ENCODE measurements at regions not wholly inside any gene's neighbourhood (a gene's known extent, or its start where the extent isn't known, plus 50 kb on each side); places are given as distances from the start of the nearest gene placed in this dataset.
"Not testable (repeated sequence)": the region's sequence is repeated elsewhere in the genome, so short reads cannot be mapped to it uniquely, and the experiment has no call there.

GRCh38 chr5:157997991-157998504, 139.1 kb upstream of the CLINT1 start:
- no peak for DNase-seq

GRCh38 chr5:157994906-157995519, 136.1 kb upstream of the CLINT1 start:
- DNase-seq: peak; percentile 63

- DNase-seq: no peak
Observed at GRCh38 chr5:157993986-157994691, 135.2 kb upstream of the CLINT1 start.

GRCh38 chr5:157993201-157993600, 134.3 kb upstream of the CLINT1 start:
- no peak for DNase-seq

- no peak for DNase-seq
Observed at GRCh38 chr5:157990583-157991181, 131.7 kb upstream of the CLINT1 start.

GRCh38 chr5:157989296-157989695, 130.4 kb upstream of the CLINT1 start:
- DNase-seq: no peak

DNA sequence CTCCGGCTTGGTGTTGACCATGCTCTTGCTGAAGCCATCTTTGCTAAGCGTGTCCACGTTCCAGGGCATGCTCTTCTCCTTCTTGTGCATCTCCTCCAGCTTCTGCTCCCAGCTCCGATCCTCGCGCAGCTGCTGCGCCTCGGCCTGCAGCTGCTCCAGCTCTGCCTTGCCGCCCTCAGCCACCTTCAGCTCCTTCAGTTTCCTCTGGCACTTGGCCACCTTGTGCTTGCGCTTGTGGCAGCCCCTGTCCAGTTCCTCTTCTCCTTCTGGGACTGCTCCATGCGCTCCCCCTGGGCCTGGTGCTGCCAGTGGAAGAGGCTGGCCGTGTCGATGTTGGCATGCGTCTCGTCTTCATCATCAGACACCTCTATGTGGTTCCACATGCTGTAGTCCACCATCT, 128.3 kb upstream of the CLINT1 start:
- no peak for DNase-seq

DNA sequence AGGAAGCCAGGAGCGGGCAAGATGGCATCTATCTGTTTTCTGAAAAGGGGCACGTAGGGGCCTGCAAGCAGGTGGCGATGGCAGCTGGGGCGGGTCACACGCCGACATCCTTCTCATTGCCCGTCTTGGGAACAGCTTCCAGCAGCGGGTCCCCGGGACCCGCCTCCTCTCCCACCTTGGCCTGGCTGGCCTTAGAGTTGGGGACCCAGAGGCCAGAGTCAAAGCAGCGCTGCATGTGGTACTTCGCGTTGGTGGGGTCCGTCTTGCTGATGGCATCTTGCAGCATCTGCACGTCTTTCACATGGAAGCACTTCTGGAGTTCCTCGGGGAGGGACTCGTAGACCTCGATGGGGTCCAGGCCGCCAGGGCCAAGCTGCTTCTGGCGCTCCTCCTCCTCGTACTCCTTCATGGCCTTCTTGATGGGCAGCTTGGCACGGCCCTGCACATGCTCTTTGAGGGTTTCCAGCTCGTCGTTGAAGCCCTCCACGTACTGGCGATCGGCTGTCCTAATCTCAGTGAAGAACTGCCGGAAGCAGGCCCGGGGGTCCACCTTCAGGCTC, 127.6 kb upstream of the CLINT1 start:
- no peak for DNase-seq

- no peak for DNase-seq
Observed at GRCh38 chr5:157984611-157985010, 125.7 kb upstream of the CLINT1 start.

- DNase-seq: no peak
Observed at GRCh38 chr5:157983906-157984551, 125.1 kb upstream of the CLINT1 start.

DNA sequence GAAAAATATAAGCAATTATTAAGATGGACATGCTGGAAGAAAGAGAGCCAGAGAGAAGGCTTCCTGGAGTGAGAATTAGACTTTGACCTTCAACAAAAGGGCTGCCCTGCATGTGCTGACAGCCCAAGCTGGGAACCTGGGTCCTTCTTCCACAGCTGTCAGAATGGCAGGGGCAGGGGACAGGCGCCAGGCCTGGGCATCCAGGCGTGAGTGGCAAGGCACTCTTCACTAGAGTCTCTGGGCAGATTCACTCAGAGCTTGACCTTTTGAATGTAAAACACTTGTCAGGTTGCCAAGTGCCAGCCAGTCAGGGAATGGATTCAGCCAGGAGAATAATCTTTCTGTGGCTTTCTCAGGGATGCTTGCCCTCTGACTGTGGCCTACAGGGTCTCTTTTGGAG, 119.1 kb upstream of the CLINT1 start:
- no peak for DNase-seq

- DNase-seq: no peak
Observed at GRCh38 chr5:157976429-157976828, 117.5 kb upstream of the CLINT1 start.

DNA sequence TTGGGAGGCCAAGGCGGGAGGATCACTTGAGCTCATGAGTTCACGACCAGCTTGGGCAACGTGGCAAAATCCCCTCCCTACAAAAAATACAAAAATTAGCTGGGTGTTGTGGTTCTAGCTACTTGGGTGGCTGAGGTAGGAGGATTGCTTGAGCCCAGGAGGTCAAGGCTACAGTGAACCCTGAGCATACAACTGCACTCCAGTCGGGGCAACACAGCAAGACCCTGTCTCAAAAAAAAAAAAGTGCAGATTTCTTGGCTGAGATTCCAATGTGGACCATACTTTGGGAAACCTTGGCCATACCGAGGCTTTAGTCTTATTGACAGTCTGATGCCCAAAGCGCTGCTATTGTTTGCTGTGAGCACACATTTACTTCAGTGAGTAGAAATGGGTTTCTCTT, 113.6 kb upstream of the CLINT1 start:
- no peak for DNase-seq

DNA sequence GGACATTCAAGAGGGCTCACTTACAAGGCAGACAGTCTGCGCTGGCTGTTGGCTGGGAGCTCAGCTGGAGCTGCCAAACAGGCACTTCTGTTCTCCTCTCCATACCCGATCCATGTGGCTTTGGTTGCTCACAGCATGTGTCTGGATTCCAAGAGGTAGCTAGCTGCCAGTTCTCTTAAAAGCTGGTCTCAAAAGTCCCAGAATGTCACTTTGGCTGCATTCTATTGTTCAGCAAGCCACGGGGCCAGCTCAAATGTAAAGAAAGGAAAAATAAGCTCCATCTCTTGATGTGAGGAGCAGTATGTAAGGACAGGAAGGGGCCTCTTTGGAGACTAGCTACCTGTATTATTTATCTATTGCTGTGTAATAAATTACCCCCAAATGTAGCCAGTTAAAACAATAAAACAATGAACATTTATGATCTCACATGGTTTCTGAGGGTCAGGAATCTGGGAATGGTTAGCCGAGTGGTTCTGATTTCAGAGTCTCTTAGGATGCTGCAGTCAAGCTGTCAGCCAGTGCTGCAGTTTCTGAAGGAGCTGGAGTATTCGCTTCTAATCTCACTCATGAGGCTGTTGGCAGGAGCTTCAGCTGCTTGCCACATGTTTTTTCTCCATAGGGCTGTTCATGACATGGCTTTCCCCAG, 112.7 kb upstream of the CLINT1 start:
- DNase-seq: no peak

DNA sequence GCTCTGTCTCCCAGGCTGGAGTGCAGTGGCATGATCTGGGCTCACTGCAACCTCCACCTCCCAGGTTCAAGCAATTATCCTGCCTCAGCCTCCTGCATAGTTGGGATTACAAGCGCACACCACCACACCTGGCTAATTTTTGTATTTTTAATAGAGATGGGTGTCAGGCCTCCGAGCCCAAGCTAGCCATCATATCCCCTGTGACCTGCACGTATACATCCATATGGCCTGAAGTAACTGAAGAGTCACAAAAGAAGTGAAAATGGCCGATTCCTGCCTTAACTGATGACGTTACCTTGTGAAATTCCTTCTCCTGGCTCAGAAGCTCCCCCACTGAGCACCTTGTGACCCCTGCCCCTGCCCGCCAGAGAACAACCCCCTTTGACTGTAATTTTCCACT, 109.6 kb upstream of the CLINT1 start:
- DNase-seq: not testable (repeated sequence)

DNA sequence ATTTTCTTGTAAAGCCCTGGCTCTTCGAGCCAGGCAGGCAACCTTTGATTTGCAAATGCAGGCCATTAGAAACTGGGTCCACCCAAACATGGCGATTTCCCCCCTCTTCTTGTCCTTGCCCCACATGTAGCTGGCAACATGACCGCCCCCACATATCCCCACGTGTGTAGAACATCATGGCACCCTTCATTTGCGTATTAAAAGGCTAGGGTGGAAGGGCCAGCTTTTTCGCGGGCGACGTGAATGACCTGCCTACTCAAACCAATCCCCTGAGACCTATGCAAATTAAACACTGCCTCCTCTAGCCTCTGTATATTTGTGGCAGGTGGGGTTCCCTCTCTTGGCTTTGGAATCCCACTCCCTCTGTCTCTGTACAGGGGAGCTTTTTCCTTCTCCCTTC, 107.0 kb upstream of the CLINT1 start:
- DNase-seq: no peak

- DNase-seq: no peak
Observed at GRCh38 chr5:157965040-157965678, 106.2 kb upstream of the CLINT1 start.

DNA sequence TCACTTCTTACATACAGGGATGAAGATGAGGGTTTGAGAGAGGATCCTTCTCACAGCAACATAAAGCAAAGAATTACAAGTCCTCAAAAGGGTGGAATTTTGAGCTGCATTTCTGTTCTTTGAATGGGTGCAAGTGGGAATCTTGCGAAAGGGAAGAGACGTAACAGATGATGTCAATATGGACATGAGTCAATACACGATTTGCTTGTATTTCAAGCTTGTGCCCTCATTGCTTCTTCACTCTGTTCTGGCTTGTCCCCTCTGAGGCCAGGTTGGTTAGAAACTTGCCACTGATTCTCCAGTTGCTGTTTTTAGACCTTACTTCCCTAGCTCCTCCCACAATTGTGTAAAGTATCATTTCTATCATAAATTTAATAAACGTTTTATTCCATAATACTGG, 104.8 kb upstream of the CLINT1 start:
- no peak for DNase-seq

GRCh38 chr5:157963244-157963643, 104.3 kb upstream of the CLINT1 start:
- no peak for DNase-seq

DNA sequence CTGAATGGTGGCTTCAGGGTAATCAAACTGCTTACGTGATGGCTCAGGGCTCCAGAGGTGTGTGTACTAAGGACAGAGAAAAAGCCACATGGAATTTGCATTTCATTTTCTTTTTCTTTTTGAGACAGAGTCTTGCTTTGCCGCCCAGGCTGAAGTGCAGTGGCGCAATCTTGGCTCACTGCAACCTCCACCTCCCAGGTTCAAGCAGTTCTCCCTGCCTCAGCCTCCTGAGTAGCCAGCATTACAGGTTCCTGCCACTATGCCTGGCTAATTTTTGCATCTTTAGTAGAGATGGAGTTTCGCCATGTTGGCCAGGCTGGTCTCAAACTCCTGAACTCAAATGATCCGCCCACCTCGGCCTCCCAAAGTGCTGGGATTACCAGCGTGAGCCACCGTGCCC, 103.7 kb upstream of the CLINT1 start:
- not testable (repeated sequence) for DNase-seq

- no peak for DNase-seq
Observed at GRCh38 chr5:157961896-157962590, 103.1 kb upstream of the CLINT1 start.

GRCh38 chr5:157961176-157961575, 102.2 kb upstream of the CLINT1 start:
- no peak for DNase-seq

Data from amniotic stem cell (primary cell).